Colonic mucosa (tissue), 4 donors: ENCODE measurements at regions not wholly inside any gene's neighbourhood (a gene's known extent, or its start where the extent isn't known, plus 50 kb on each side); places are given as distances from the start of the nearest gene placed in this dataset.
"Not testable (repeated sequence)": the region's sequence is repeated elsewhere in the genome, so short reads cannot be mapped to it uniquely, and the experiment has no call there.

Experiments used
- DNase-seq: peaks from one replicate; pipeline ENCODE4 v3.0.0-alpha.2; 2020
- H3K27ac ChIP-seq: fragments of 200-600 bp; one replicate; pipeline ENCODE4 v1.8.0; 2021
- H3K27me3 ChIP-seq: fragments of 200-600 bp; one replicate; pipeline ENCODE4 v1.8.0; 2021
- H3K36me3 ChIP-seq: fragments of 200-600 bp; one replicate; pipeline ENCODE4 v1.8.0; 2021
- H3K4me1 ChIP-seq: fragments of 200-600 bp; one replicate; pipeline ENCODE4 v1.8.0; 2021; ENCODE audit warnings: mild to moderate bottlenecking
- H3K4me3 ChIP-seq: fragments of 200-600 bp; one replicate; pipeline ENCODE4 v1.8.0; 2021
- H3K9ac ChIP-seq, 2 donors: one replicate each; pipeline ENCODE4 v1.7.0; 2013; ENCODE audit warnings: control low read depth in 2 of 2, low read depth in 2 of 2, low read length in 2 of 2
- H3K9me3 ChIP-seq: fragments of 200-600 bp; one replicate; pipeline ENCODE4 v1.8.0; 2021
- intact Hi-C: fragments of 100-400 bp; cut with DNase I; formaldehyde crosslinking; loops from one replicate; pipeline ENCODE4 v1.14.1; 2022
- TF ChIP-seq, protein P1 (sequence below): fragments of 200-600 bp; IDR thresholded peaks from one replicate; pipeline ENCODE4 v1.8.0; 2022; ENCODE audit warnings: antibody characterized with exemption, mild to moderate bottlenecking
- donor health status: healthy.
- donor health status: DM: no; HTN: no; CAD: no.
- donor health status: DM: no; HTN: no; CAD: no.

DNA sequence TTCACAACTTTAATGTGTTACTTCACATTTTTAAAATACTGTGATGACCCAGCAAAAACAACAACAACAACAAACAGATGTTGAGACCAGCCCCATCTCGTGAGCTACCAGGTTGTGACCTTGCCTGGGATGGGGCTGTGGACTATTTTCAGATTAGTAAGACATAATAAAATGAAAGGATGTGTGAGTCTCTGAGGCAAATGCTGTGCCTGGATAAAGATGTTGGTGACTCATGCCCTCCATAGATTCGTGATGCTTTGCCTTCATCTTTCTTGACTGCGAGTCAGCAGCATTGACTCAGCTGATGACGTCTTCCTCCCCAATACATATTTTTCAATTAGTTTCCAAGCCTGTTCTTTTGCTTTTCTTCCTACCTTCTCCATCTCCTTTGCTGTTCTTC lies 453.0 kb upstream of the CFAP20DC start:
- Histone ChIP-seq H3K4me3 (no peak overlapping the region), H3K9me3 (no peaks in the 10 kb centered on the region), H3K36me3 (no peaks in the 10 kb centered on the region), H3K9ac (no peak overlapping the region), H3K4me1 (no peaks in the 10 kb centered on the region), H3K27ac (no peak overlapping the region), H3K27me3 (no peaks in the 10 kb centered on the region)
- intact Hi-C loops = no loop called here
- no peak for DNase-seq
- TF ChIP-seq, protein P1, sequence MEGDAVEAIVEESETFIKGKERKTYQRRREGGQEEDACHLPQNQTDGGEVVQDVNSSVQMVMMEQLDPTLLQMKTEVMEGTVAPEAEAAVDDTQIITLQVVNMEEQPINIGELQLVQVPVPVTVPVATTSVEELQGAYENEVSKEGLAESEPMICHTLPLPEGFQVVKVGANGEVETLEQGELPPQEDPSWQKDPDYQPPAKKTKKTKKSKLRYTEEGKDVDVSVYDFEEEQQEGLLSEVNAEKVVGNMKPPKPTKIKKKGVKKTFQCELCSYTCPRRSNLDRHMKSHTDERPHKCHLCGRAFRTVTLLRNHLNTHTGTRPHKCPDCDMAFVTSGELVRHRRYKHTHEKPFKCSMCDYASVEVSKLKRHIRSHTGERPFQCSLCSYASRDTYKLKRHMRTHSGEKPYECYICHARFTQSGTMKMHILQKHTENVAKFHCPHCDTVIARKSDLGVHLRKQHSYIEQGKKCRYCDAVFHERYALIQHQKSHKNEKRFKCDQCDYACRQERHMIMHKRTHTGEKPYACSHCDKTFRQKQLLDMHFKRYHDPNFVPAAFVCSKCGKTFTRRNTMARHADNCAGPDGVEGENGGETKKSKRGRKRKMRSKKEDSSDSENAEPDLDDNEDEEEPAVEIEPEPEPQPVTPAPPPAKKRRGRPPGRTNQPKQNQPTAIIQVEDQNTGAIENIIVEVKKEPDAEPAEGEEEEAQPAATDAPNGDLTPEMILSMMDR = no peak

DNA sequence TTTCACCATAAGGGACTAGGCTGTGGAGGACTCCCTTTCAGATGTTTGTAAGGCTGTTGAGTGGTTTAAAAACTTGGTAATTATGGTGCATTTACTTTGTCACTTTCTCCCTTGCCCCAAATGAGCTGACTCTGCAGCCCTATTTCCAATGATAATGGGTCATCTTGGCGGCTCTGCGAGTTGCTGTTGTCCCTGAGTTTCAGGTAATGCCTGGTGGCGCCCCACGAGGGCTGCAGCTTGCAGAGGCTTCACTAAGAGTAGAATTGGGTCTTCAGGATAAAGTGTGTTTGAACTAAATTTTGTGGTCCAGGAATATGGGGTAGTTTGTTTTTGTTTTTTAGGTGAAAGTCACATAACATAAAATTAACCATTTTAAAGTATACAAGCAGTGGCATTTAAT lies 450.1 kb upstream of the CFAP20DC start:
- Histone ChIP-seq H3K4me3 (no peak overlapping the region), H3K9me3 (no peaks in the 10 kb centered on the region), H3K9ac (no peak overlapping the region), H3K27me3 (no peaks in the 10 kb centered on the region), H3K4me1 (no peaks in the 10 kb centered on the region), H3K36me3 (no peaks in the 10 kb centered on the region), H3K27ac (no peak overlapping the region)
- intact Hi-C loops = no loop called here
- DNase-seq = no peak
- TF ChIP-seq, protein P1 = no peak

DNA sequence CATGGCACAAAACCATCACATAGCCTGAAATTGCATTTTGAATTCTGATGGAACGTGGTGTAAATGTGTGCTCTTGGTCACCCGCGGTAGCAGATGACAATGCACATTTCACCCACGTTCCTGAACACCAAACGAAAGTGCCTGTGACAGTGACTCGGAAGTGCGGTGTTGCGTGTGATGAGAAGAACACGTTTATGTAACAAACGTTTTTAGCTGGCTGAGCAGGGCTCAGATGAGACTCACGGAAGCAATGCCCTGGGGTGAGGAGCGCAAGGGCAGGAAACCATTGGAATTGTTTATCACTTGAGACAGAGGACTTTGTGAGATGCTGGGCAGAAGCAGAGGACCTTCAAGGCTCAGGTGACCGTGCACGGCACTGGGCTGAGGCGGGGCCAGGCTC lies 449.2 kb upstream of the CFAP20DC start:
- TF ChIP-seq, protein P1 = no peak
- no peak overlapping the region for H3K9ac ChIP-seq
- H3K36me3 ChIP-seq = no peaks in the 10 kb centered on the region
- no peaks in the 10 kb centered on the region for H3K9me3 ChIP-seq
- no peak overlapping the region for H3K4me3 ChIP-seq
- intact Hi-C loops = no loop called here
- DNase-seq = no peak
- H3K27ac ChIP-seq = no peak overlapping the region
- H3K27me3 ChIP-seq = no peaks in the 10 kb centered on the region
- no peaks in the 10 kb centered on the region for H3K4me1 ChIP-seq

DNA sequence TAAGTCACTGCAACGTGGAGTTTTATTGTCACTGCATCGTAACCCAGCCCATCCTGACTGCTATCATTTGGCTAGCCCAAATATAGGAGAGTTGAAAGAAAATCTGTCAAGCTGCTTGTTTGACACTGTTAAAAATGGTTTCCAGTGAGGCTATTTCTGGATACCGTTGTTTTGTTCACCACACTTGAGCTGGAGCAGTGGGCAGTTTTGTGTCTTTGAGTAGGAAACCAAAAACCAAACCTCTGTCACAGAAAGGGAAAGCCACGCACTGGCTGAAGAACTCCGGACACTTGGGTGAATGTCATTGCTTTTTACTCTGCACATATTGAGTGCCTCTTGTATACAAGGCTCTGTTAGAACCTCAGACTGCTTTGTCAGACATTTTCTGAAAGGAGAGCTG lies 446.4 kb upstream of the CFAP20DC start:
- no peak for DNase-seq
- H3K9me3 ChIP-seq = no peaks in the 10 kb centered on the region
- H3K4me1 ChIP-seq = no peaks in the 10 kb centered on the region
- H3K36me3 ChIP-seq = no peaks in the 10 kb centered on the region
- H3K4me3 ChIP-seq = no peak overlapping the region
- H3K27ac ChIP-seq = no peak overlapping the region
- intact Hi-C loops = no loop called here
- no peak overlapping the region for H3K9ac ChIP-seq
- H3K27me3 ChIP-seq = no peaks in the 10 kb centered on the region
- TF ChIP-seq, protein P1 = no peak

DNA sequence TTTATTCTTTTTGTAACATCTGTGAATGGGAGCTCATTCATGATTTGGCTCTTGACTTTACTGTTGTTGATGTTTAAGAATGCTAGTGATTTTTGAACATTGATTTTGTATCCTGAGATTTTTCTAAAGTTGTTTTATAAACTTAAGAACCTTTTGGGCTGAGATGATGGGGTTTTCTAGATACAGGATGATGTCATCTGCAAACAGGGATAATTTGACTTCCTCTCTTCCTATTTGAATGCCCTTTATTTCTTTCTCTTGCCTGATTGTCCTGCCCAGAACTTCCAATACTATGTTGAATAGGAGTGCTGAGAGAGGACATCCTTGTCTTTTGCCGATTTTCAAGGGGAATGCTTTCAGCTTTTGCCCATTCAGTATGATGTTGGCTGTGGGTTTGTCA lies 445.1 kb upstream of the CFAP20DC start:
- H3K36me3 ChIP-seq, H3K9ac ChIP-seq, intact Hi-C loops, DNase-seq, H3K4me3 ChIP-seq, H3K4me1 ChIP-seq, H3K27ac ChIP-seq, H3K27me3 ChIP-seq, H3K9me3 ChIP-seq: not testable (repeated sequence)

DNA sequence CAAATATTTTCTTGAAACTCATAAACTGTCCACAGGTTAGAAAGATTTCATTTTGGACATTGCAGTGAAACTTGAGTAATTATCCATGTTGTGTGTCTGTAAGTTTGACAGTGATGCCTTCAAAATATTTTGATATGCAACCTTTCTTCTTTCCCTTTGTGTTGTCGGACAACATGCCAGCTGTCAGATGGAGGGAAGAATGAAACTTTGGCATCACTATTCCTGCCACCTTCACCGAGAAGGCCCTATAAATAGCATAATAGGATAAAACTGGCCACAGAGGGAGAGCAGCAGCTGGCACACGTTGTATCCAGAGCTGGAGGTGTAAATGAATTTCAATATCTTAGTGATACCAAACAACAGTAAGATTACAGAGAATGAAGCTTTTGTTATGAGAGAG lies 436.7 kb upstream of the CFAP20DC start:
- Histone ChIP-seq H3K9me3 (no peaks in the 10 kb centered on the region), H3K4me1 (no peaks in the 10 kb centered on the region), H3K36me3 (no peaks in the 10 kb centered on the region), H3K27ac (no peak overlapping the region), H3K27me3 (no peaks in the 10 kb centered on the region), H3K4me3 (no peak overlapping the region), H3K9ac (no peak overlapping the region)
- DNase-seq = no peak
- intact Hi-C loops = no loop called here
- TF ChIP-seq, protein P1 = no peak
